AG04449 (cell line): ENCODE measurements at regions not wholly inside any gene's neighbourhood (a gene's known extent, or its start where the extent isn't known, plus 50 kb on each side); places are given as distances from the start of the nearest gene placed in this dataset.
"Not testable (repeated sequence)": the region's sequence is repeated elsewhere in the genome, so short reads cannot be mapped to it uniquely, and the experiment has no call there.

Experiments used
- CTCF ChIA-PET: fragments of 350-600 bp; formaldehyde crosslinking; extraction: SDS; loops from one replicate; lab custom pipeline; 2021; ENCODE audit warnings: antibody characterized with exemption; lab: Yijun Ruan, JAX
- POLR2A ChIA-PET: fragments of 400-600, 350-600 bp; formaldehyde crosslinking; extraction: SDS; loops from one replicate; lab custom pipeline; 2020; ENCODE audit warnings: antibody characterized with exemption, inconsistent platforms; lab: Yijun Ruan, JAX
- DNase-seq: peaks from one replicate; pipeline ENCODE4 v3.0.0-alpha.2; 2010; ENCODE audit warnings: low read depth, low spot score
- H3K4me3 ChIP-seq: 2 replicates; pipeline ENCODE4 v1.5.1; 2011; ENCODE audit warnings: low read depth, mild to moderate bottlenecking, control low read depth, low read length
- CTCF ChIP-seq: IDR thresholded peaks from one replicate; pipeline ENCODE4 v1.5.1; 2011; ENCODE audit warnings: mild to moderate bottlenecking, moderate library complexity, low read length, control low read depth, inconsistent platforms; ENCODE audit not compliant: insufficient read depth; ENCODE audit errors: missing control alignments

GRCh38 chr10:76815505-76815904 is 822.1 kb downstream of the KCNMA1 start:
- H3K4me3 ChIP-seq, CTCF ChIA-PET, POLR2A ChIA-PET, DNase-seq: not testable (repeated sequence)

GRCh38 chr10:76811430-76811829 is 826.2 kb downstream of the KCNMA1 start:
- ChIA-PET POLR2A (no interaction called here), CTCF (no interaction called here)
- no peak for TF ChIP-seq CTCF
- no peak for DNase-seq
- H3K4me3 ChIP-seq: no peak overlapping the region

- ChIA-PET POLR2A (no interaction called here), CTCF (no interaction called here)
- no peak for DNase-seq
- H3K4me3 ChIP-seq: no peak overlapping the region
- TF ChIP-seq CTCF: no peak
Observed at GRCh38 chr10:76788452-76788811, 849.2 kb downstream of the KCNMA1 start.

- H3K4me3 ChIP-seq: no peak overlapping the region
- no peak for TF ChIP-seq CTCF
- POLR2A ChIA-PET: no interaction called here
- no peak for DNase-seq
- CTCF ChIA-PET: no interaction called here
Observed at GRCh38 chr10:76787746-76788451, 849.7 kb downstream of the KCNMA1 start.

GRCh38 chr10:76786504-76787072 is 851.0 kb downstream of the KCNMA1 start:
- no peak for TF ChIP-seq CTCF
- POLR2A ChIA-PET: no interaction called here
- CTCF ChIA-PET: no interaction called here
- DNase-seq: no peak
- H3K4me3 ChIP-seq: no peak overlapping the region

- POLR2A ChIA-PET: no interaction called here
- no peak overlapping the region for H3K4me3 ChIP-seq
- no peak for TF ChIP-seq CTCF
- no peak for DNase-seq
- CTCF ChIA-PET: no interaction called here
Observed at GRCh38 chr10:76784076-76784475, 853.5 kb downstream of the KCNMA1 start.
